Uterus (tissue), 3 donors: ENCODE measurements at regions not wholly inside any gene's neighbourhood (a gene's known extent, or its start where the extent isn't known, plus 50 kb on each side); places are given as distances from the start of the nearest gene placed in this dataset.
"Not testable (repeated sequence)": the region's sequence is repeated elsewhere in the genome, so short reads cannot be mapped to it uniquely, and the experiment has no call there.

Source experiments
- DNase-seq, 2 donors: peaks; one replicate each; pipeline ENCODE4 v3.0.0-alpha.2; 2019 to 2020
- H3K27ac ChIP-seq, 2 donors: fragments of 200-600 bp; sonication (generic); 1 replicate in 1 of 2; 2 replicates in 1 of 2; pipeline ENCODE4 v1.5.1; 2016 to 2018
- H3K27me3 ChIP-seq, 2 donors: fragments of 200-600 bp; sonication (generic); one replicate each; pipeline ENCODE4 v1.5.1; 2018 to 2019; ENCODE audit warnings: control low read depth in 1 of 2
- H3K36me3 ChIP-seq, 2 donors: fragments of 200-600 bp; sonication (generic); one replicate each; pipeline ENCODE4 v1.5.1; 2019; ENCODE audit warnings: control low read depth in 1 of 2
- H3K4me1 ChIP-seq, 2 donors: fragments of 200-600 bp; sonication (generic); one replicate each; pipeline ENCODE4 v1.5.1; 2018 to 2019; ENCODE audit warnings: control low read depth in 1 of 2
- H3K4me3 ChIP-seq, 2 donors: fragments of 200-600 bp; sonication (generic); 1 replicate in 1 of 2; 2 replicates in 1 of 2; pipeline ENCODE4 v1.5.1; 2018 to 2019; ENCODE audit warnings: mild to moderate bottlenecking in 1 of 2
- H3K9me3 ChIP-seq, 2 donors: fragments of 200-600 bp; sonication (generic); one replicate each; pipeline ENCODE4 v1.5.1; 2019; ENCODE audit warnings: control low read depth in 1 of 2
- POLR2A ChIP-seq, 2 donors: fragments of 450-650 bp; IDR thresholded peaks; one replicate each; pipeline ENCODE4 v1.6.1; 2016; ENCODE audit warnings: antibody characterized with exemption in 2 of 2, mild to moderate bottlenecking in 1 of 2, moderate library complexity in 1 of 2
- intact Hi-C: fragments of 100-400 bp; cut with DNase I; formaldehyde crosslinking; loops from one replicate; pipeline ENCODE4 v1.15.1; 2023; ENCODE audit warnings: low total_unique reads
- TF ChIP-seq, protein P1 (sequence below), 4 experiments: fragments of 200-600 bp in 2 of 4; fragments of 450-650 bp in 2 of 4; sonication (generic) in 2 of 4; IDR thresholded peaks; one replicate each; pipeline ENCODE4 v1.5.1; 2016 to 2019; ENCODE audit warnings: antibody characterized with exemption in 4 of 4, mild to moderate bottlenecking in 2 of 4, moderate library complexity in 1 of 4
- donor health status: DM: yes; HTN: yes; CAD: no.

DNA sequence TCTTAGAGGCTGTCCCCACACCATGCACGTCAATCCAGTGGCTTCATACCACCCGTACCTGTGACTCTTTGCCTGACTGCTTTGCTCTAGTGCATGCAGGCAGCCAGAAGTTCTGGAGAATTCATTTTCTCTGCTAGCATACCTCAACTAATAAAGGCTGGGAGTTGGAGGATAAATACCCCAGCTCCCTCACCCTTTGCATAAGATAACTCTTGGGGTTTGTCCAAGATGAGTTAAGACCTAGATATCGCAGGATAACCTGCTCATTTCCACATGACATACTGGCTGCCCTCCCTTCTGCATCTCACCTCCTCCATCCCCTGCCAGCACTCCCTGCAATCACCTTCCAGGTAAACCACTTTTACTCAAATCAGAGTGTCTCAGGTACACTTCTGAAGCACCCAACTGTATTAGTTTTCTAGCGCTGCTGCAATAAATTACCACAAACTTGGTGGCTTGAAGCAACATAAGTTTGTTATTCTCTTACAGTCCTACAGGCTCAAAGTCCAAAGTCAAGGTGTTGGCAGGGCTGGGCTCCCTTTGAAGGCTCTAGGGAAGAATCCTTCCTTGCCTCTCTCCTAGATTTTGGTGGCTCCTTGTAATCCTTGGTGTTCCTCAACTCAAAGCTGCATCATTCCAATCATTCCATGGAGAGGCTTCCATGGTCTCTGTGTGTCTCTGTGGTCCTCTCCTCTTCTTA lies 146.8 kb downstream of the CRLF3 start:
- H3K4me3 ChIP-seq, result no peak overlapping the region
- intact Hi-C loops, result no loop called here
- no peak overlapping the region for H3K27ac ChIP-seq
- H3K4me1 ChIP-seq, result no peaks in the 10 kb centered on the region
- TF ChIP-seq, protein P1, sequence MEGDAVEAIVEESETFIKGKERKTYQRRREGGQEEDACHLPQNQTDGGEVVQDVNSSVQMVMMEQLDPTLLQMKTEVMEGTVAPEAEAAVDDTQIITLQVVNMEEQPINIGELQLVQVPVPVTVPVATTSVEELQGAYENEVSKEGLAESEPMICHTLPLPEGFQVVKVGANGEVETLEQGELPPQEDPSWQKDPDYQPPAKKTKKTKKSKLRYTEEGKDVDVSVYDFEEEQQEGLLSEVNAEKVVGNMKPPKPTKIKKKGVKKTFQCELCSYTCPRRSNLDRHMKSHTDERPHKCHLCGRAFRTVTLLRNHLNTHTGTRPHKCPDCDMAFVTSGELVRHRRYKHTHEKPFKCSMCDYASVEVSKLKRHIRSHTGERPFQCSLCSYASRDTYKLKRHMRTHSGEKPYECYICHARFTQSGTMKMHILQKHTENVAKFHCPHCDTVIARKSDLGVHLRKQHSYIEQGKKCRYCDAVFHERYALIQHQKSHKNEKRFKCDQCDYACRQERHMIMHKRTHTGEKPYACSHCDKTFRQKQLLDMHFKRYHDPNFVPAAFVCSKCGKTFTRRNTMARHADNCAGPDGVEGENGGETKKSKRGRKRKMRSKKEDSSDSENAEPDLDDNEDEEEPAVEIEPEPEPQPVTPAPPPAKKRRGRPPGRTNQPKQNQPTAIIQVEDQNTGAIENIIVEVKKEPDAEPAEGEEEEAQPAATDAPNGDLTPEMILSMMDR (IDR thresholded peaks at IDR 0.05), result no peak
- TF ChIP-seq POLR2A (IDR thresholded peaks at IDR 0.05), result no peak
- H3K36me3 ChIP-seq, result no peaks in the 10 kb centered on the region
- no peaks in the 10 kb centered on the region for H3K9me3 ChIP-seq
- no peaks in the 10 kb centered on the region for H3K27me3 ChIP-seq
- no peak for DNase-seq

- intact Hi-C loops, H3K9me3 ChIP-seq, H3K4me1 ChIP-seq, H3K4me3 ChIP-seq, H3K27me3 ChIP-seq, H3K27ac ChIP-seq, H3K36me3 ChIP-seq, DNase-seq: not testable (repeated sequence)
These were observed 148.6 kb downstream of the CRLF3 start for GRCh38 chr17:30675777-30676492.

GRCh38 chr17:30669217-30669649 lies 155.3 kb downstream of the CRLF3 start:
- H3K4me1 ChIP-seq, H3K27me3 ChIP-seq, H3K4me3 ChIP-seq, H3K9me3 ChIP-seq, H3K36me3 ChIP-seq, intact Hi-C loops, DNase-seq: not testable (repeated sequence)
- peak overlapping the region; percentile 29 to 57 for H3K27ac ChIP-seq

GRCh38 chr17:30668360-30669181 lies 155.9 kb downstream of the CRLF3 start:
- H3K9me3 ChIP-seq, H3K4me1 ChIP-seq, H3K36me3 ChIP-seq, intact Hi-C loops, H3K27me3 ChIP-seq: not testable (repeated sequence)
- H3K4me3 ChIP-seq, result peak overlapping the region in 1 of 2 donors; percentile 55
- H3K27ac ChIP-seq, result peak overlapping the region; percentile 29 to 57
- DNase-seq, result peak in 1 of 2 donors; percentile 21

DNA sequence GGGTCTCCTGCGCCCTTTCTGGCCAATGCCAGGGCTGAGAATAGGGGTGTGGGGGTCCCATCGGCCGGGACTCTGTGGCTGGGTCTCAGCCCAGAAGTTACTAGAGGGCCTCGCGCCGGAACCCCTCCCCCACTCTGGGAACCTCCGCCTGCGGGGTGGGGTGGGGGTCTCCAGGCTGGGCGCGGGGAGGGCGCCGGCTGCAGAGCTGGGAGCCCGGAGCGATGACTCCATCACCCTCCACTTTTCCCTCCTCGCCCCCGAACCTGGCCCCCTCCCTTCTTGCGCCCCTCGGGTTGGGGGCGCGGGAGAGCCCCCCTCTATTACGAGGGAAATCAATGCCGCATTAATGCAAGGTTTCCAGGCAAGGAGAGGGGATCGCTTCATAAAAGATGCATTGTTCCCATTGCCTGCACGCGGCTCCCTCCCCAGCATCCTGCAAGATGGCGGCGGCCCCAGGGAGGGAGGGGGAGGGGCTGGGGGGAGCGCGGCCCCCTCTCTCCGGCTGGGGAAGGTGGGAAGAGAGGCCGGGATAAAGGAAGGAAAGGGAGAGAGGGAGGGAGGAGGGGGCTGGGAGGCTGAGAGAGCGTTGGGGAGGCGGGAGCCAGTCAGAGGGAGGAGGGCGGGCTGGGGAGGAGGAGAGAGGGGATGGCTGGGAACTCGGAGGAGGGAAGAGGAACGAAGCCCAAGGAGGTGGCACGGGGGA lies 156.7 kb downstream of the CRLF3 start:
- DNase-seq, result peak; percentile 74 to 81
- intact Hi-C loops, result not testable (repeated sequence)

GRCh38 chr17:30666838-30667656 lies 157.4 kb downstream of the CRLF3 start:
- intact Hi-C loops, H3K9me3 ChIP-seq, H3K36me3 ChIP-seq, H3K4me1 ChIP-seq, H3K27me3 ChIP-seq: not testable (repeated sequence)
- Histone ChIP-seq H3K4me3 (peak overlapping the region; percentile 38 to 55), H3K27ac (peak overlapping the region; percentile 41 to 63)
- peak in 1 of 2 donors; percentile 20 for DNase-seq

More for the DNA sequence above, 156.7 kb downstream of the CRLF3 start:
- Histone ChIP-seq H3K4me3 (peak overlapping the region; percentile 38 to 55), H3K27ac (peak overlapping the region; percentile 41 to 63)
- H3K9me3 ChIP-seq, H3K4me1 ChIP-seq, H3K36me3 ChIP-seq, H3K27me3 ChIP-seq: not testable (repeated sequence)

DNA sequence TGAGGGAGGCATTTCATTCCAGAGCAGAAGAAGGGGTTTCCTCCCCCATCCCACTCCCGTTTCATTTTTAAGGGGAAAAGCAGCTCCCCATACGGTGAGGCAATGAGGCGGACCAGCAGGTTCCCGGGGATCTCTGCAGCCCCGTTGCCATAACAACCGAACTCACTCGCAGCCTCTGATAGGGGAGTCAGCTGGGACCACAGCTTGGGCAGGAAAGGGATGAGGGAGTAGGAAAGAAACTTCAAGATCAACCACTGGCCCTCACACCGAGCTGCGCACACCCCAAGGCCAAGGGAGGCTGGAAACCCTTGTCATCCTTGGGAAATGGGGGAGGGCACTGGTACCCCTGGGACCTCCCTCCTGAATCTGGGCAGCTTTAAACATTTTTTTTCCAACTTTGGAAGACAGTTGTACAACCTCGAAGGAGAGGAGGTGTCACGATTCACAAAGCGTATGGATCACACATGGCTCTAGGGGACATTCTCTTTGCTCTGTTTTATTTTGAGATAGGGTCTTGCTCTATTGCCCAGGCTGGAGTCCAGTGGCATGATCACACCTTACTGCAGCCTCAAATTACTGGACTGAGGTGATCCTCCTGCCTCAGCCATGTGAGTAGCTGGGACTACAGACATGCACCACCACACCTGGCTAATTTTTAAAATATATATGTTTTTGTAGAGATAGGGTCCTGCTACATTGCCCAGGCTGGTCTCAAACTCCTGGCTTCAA lies 160.6 kb downstream of the CRLF3 start:
- not testable (repeated sequence) for DNase-seq

GRCh38 chr17:30657148-30657547 lies 167.3 kb downstream of the CRLF3 start:
- H3K27me3 ChIP-seq, H3K4me3 ChIP-seq, H3K9me3 ChIP-seq, intact Hi-C loops, H3K27ac ChIP-seq, DNase-seq, H3K36me3 ChIP-seq, H3K4me1 ChIP-seq: not testable (repeated sequence)

More for the DNA sequence above, 160.6 kb downstream of the CRLF3 start:
- intact Hi-C loops, H3K9me3 ChIP-seq, H3K36me3 ChIP-seq, H3K4me3 ChIP-seq, H3K27ac ChIP-seq, H3K4me1 ChIP-seq, H3K27me3 ChIP-seq: not testable (repeated sequence)

DNA sequence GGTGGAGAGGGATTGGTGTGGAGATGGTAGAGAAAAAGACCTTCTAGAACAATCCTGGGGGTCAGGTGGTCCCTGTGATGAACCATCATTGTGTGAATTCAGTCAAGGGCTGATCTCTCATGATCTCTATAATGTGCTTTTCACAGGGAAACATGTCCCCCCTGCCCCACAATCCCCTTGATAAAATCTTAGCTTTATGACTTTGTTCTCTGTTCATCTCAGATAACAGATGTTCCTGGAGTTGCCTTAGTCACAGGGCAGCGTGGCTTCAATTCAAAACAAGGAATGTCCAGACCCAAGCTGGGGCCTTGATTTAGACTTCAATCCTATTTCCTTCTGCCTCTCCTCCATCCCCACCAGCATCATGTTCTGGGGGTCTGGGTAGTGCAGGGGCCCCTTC lies 171.5 kb downstream of the CRLF3 start:
- intact Hi-C loops, result not testable (repeated sequence)

DNA sequence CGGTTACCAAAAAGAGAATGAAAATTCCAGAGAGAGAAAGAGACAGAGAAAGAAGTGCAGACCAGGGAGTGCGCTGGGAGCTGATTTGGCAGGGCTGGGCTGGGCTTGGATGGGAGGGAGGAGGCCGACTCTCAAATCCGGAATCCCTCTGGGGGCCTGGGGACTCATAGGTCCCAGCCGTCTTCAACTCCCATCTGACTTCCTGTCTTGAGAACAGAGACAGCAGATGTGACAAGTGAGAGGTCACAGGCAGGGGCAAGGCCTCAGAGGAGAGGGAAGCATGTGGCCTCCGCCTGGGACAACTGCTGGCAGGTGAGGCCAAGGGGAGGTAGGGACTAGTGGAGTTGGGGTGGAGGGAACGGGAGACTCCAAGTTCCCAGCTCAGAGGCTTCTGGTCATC lies 172.9 kb downstream of the GOSR1 start:
- DNase-seq, intact Hi-C loops, H3K27ac ChIP-seq, H3K27me3 ChIP-seq, H3K36me3 ChIP-seq, H3K9me3 ChIP-seq, H3K4me1 ChIP-seq, H3K4me3 ChIP-seq: not testable (repeated sequence)

More for the DNA sequence above, 171.5 kb downstream of the CRLF3 start:
- H3K9me3 ChIP-seq, H3K4me3 ChIP-seq, H3K4me1 ChIP-seq, H3K36me3 ChIP-seq, H3K27ac ChIP-seq, H3K27me3 ChIP-seq, DNase-seq: not testable (repeated sequence)
